PC-3 (cell line): ENCODE measurements at regions not wholly inside any gene's neighbourhood (a gene's known extent, or its start where the extent isn't known, plus 50 kb on each side); places are given as distances from the start of the nearest gene placed in this dataset.

Experiments
- EZH2phosphoT487 ChIP-seq: fragments of 300-600 bp; sonication (generic); IDR thresholded peaks from 2 replicates; pipeline ENCODE4 v1.6.1; 2018; ENCODE audit warnings: mild to moderate bottlenecking, antibody characterized with exemption, low read length, borderline replicate concordance
- TF ChIP-seq, protein P1 (sequence below): fragments of 300-600 bp; sonication (generic); conservative IDR thresholded peaks from 2 replicates; pipeline ENCODE4 v1.5.1; 2017; ENCODE audit warnings: antibody characterized with exemption, low read depth, mild to moderate bottlenecking, low read length

DNA sequence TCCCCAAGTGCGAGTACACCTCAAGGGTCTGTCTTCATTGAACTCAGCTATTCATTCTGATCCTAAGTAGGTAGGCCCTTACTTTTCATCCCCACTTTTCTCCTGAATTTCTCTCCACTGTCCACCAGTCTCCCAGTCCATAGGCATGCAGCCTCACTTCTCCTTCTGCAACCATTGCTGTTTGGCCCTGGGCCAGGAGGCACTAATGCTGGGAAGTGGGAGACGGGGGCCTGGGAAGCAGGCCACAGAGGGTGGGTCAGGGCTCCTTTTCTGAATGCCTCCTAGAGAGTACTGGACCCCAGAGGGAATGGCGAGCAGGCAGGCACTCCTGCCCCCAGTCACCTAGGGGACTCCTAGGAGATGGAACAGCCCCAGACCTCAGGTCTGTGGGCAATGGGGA lies 203.5 kb upstream of the RPL34 start:
- TF ChIP-seq, protein P1, sequence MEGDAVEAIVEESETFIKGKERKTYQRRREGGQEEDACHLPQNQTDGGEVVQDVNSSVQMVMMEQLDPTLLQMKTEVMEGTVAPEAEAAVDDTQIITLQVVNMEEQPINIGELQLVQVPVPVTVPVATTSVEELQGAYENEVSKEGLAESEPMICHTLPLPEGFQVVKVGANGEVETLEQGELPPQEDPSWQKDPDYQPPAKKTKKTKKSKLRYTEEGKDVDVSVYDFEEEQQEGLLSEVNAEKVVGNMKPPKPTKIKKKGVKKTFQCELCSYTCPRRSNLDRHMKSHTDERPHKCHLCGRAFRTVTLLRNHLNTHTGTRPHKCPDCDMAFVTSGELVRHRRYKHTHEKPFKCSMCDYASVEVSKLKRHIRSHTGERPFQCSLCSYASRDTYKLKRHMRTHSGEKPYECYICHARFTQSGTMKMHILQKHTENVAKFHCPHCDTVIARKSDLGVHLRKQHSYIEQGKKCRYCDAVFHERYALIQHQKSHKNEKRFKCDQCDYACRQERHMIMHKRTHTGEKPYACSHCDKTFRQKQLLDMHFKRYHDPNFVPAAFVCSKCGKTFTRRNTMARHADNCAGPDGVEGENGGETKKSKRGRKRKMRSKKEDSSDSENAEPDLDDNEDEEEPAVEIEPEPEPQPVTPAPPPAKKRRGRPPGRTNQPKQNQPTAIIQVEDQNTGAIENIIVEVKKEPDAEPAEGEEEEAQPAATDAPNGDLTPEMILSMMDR: no peak
- TF ChIP-seq EZH2phosphoT487: no peak
